Globus pallidus (tissue), 1 donor: ENCODE measurements at regions not wholly inside any gene's neighbourhood (a gene's known extent, or its start where the extent isn't known, plus 50 kb on each side); places are given as distances from the start of the nearest gene placed in this dataset.
A peak's percentile ranks its signal among the peaks of the same experiment; 100 is the strongest.

ENCODE experiments used
- DNase-seq: peaks from one replicate; pipeline ENCODE4 v3.0.0-alpha.2; 2015; ENCODE audit warnings: low spot score

GRCh38 chr15:38046257-38047051 lies 112.0 kb downstream of the TMCO5A start:
- DNase-seq = no peak

- no peak for DNase-seq
Observed at GRCh38 chr15:38048001-38048455, 113.6 kb downstream of the TMCO5A start.

- DNase-seq = no peak
Observed at GRCh38 chr15:38049891-38050290, 115.5 kb downstream of the TMCO5A start.

- DNase-seq = no peak
Observed at GRCh38 chr15:38050529-38051448, 116.3 kb downstream of the TMCO5A start.

GRCh38 chr15:38053205-38053604 lies 118.8 kb downstream of the TMCO5A start:
- DNase-seq = no peak

- no peak for DNase-seq
Observed at GRCh38 chr15:38053776-38054175, 119.3 kb downstream of the TMCO5A start.

- DNase-seq = no peak
Observed at GRCh38 chr15:38054488-38054887, 120.0 kb downstream of the TMCO5A start.

- no peak for DNase-seq
Observed at GRCh38 chr15:38058596-38059075, 124.2 kb downstream of the TMCO5A start.

GRCh38 chr15:38059665-38060064 lies 125.2 kb downstream of the TMCO5A start:
- DNase-seq = no peak

GRCh38 chr15:38061856-38062649 lies 127.6 kb downstream of the TMCO5A start:
- DNase-seq = no peak

GRCh38 chr15:38062696-38063095 lies 128.3 kb downstream of the TMCO5A start:
- no peak for DNase-seq

- DNase-seq = no peak
Observed at GRCh38 chr15:38065721-38066345, 131.4 kb downstream of the TMCO5A start.

- no peak for DNase-seq
Observed at GRCh38 chr15:38066612-38067011, 132.2 kb downstream of the TMCO5A start.

GRCh38 chr15:38068626-38069391 lies 134.4 kb downstream of the TMCO5A start:
- DNase-seq = peak; percentile 41

GRCh38 chr15:38069511-38070011 lies 135.1 kb downstream of the TMCO5A start:
- no peak for DNase-seq

- no peak for DNase-seq
Observed at GRCh38 chr15:38070778-38071177, 136.3 kb downstream of the TMCO5A start.

GRCh38 chr15:38071211-38071972 lies 137.0 kb downstream of the TMCO5A start:
- no peak for DNase-seq

- no peak for DNase-seq
Observed at GRCh38 chr15:38072007-38072347, 137.5 kb downstream of the TMCO5A start.

- DNase-seq = peak; percentile 99
Observed at GRCh38 chr15:38072348-38073177, 138.1 kb downstream of the TMCO5A start.
